Activated CD4-positive, alpha-beta T cell treated with anti-CD3 and anti-CD28 coated beads, Interleukin-2, amount 50 U/mL, for 1 hour (primary cell): ENCODE measurements at regions not wholly inside any gene's neighbourhood (a gene's known extent, or its start where the extent isn't known, plus 50 kb on each side); places are given as distances from the start of the nearest gene placed in this dataset.
"Not testable (repeated sequence)": the region's sequence is repeated elsewhere in the genome, so short reads cannot be mapped to it uniquely, and the experiment has no call there.

Experiments used
- DNase-seq: peaks from one replicate; pipeline ENCODE4 v3.0.0-alpha.2; 2020

DNA sequence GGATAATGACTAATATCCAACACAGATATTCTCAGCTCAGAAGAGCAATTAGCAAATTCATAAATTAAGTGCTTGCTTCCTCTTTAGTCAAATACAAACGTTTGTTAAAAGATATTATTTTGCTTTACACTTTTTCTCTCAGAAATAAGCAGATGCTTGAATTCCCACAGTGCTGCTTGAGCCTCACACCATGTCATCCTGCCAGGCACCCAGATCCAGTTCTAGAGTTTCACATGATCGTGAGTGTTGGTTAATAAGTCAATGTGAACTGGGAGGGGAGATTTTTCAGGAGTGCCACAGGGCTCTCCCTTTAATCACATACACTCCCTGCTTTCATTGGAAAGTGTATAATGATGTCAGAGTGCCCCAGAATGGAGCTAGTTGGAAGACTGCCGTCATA is 352.0 kb downstream of the OR4F29 start:
- DNase-seq: not testable (repeated sequence)

DNA sequence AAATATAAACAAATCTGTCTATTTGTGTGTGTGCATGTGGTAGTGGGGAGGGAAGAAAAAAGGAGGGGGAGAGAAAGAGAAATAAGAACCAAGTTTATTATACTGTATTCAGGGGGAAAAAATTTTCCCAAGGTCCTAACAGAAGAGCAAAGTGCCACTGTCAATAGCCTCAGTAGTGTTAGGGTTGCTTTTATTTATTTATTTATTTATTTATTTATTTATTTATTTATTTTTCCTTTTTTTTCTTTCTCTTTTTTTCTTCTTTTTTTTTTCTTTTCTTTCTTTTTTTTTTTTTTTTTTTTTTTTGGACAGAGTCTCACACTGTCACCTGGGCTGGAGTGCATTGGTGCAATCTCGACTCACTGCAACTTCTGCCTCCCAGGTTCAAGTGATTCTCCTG is 352.7 kb downstream of the OR4F29 start:
- DNase-seq: not testable (repeated sequence)

DNA sequence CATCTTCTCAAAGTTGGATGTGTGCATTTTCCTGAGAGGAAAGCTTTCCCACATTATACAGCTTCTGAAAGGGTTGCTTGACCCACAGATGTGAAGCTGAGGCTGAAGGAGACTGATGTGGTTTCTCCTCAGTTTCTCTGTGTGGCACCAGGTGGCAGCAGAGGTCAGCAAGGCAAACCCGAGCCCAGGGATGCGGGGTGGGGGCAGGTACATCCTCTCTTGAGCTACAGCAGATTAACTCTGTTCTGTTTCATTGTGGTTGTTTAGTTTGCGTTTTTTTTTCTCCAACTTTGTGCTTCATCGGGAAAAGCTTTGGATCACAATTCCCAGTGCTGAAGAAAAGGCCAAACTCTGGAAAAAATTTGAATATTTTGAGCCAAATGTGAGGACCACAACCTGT is 360.2 kb downstream of the OR4F29 start:
- not testable (repeated sequence) for DNase-seq

DNA sequence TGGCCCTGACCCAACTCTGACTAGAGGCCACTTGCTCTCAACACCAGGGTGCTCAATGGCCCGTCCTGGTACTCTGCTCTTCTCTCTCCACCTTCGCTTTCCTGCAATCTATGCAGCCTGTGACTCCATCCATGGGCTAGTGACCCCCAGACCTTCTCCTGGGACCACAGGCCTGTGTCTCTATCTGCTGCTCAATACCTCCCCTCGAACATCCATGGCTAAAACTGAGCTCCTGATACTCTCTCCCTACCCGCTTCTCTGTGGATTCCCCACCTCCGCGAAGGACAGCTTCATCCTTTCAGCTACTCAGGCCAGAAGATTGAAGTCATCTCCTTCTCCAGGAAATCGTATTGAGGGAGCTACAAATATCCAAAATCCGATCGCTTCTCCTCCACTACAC is 363.4 kb downstream of the OR4F29 start:
- DNase-seq: not testable (repeated sequence)

DNA sequence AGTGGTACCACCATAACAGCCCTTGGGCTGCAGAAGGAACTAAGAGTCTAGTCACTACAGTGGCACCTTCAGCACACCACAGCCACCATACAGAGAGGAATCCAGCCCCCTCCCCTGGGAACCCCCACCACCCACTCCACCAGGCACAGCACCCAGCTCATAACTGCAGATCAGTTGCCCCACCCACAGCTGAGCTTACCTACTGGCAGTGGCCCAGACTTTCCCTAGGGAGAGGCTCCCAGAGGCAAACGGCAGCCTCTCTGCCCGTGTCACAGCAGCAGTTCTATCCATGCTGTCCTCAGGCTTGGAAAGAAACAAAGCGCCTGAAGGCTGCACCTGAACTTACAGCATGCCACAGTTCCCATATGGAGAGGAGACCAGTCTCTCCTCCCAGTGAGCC is 372.3 kb downstream of the OR4F29 start:
- not testable (repeated sequence) for DNase-seq

DNA sequence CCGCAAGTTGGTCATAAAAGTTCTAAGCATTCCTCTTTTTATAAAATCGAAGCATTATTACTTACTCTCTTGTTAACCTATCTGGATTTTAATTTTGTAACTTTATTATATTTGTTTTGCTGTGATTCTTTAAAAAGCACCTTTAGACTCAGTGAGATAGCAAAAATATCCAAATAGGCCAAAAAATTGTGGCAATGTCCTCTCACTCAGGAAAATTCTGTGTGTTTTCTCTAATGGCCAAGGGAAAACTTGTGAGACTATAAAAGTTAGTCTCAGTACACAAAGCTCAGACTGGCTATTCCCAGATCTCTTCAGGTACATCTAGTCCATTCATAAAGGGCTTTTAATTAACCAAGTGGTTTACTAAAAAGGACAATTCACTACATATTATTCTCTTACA is 386.4 kb downstream of the OR4F29 start, which contains the start of gene OR4F5:
TSS of gene OR4F5 (plus strand) at position 301 of the 400 bp plus-strand sequence.
- DNase-seq: not testable (repeated sequence)

DNA sequence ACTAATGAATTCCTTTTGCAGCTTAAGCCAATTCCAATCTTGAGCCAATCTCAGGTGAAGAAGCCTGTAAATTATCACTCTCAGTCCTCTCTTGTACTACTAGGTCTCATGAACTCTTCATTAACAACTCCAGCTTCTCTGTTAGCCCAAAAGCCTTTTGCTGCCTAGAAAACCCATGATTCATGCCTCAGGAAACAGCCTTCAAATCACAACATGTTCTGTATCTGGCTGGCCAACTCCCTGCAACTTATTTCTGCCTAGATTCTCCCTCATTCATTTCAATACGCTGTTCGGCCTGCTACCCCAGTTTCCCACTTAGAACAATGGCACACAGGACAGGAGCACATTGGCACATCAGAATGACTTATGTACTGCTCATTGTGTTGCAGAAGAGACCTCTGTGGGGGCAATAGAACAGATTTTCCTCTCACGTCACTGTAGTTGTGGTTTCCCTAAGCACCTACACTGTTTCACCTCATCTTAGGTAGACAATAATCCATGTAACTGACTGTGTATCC is 395.4 kb downstream of the OR4F29 start:
- DNase-seq: not testable (repeated sequence)

DNA sequence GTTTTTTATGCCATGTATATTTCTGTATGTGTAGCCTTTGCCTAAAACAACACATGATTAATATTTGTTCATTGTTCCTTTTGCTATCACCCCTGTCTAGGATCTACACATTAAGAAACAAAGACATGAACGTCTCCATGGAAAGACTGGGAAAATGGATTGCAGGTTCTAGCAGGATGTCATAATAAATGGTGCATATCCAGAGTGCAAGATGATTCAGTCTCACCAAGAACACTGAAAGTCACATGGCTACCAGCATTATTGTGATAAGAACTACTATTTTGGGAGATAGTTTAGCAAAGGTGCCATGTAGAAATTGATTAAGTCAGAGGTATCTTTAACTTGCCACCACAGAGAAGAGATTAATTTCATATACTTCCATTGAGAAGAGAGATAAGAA is 398.3 kb downstream of the OR4F29 start:
- not testable (repeated sequence) for DNase-seq

DNA sequence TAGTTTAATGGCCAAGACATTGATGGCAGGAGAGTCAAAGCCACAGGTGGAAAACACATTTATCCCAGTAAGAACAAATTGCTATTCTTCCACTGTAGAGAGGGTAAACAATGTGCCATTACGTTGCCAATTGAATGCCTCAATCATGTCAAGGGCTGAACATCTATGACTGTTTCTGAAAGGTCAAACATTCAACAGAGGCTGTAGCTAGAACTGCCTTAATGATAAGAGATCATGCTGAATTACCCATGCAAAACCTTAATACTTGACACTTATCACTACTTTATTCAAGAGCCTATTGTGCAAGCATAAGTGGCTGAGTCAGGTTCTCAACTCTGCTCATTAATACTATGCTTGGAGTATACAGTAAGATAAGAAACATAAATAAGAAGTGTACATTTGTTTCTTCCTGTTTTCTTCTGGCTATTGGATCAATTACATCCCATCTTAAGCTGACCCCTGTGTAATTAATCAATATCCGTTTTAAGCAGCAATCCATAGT is 409.5 kb downstream of the OR4F29 start:
- DNase-seq: not testable (repeated sequence)

DNA sequence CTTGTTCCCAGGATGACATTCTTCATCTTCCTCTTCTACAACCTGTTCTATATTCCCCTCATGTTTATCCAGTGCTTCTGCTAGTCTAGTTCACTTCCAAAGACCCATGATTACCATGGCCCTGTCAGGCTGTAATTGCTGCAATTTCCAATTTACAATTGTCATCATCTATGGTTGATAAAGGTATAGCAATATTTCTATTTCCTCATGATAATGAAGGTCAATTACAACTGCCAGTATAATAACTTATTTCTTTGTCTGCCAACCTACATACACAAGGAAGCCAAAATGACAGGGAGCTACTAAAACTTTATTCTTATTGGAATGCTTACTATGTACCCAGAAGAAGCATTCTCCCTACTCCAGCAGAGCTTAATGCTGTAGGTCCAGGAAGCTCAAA is 410.3 kb downstream of the OR4F29 start:
- not testable (repeated sequence) for DNase-seq

DNA sequence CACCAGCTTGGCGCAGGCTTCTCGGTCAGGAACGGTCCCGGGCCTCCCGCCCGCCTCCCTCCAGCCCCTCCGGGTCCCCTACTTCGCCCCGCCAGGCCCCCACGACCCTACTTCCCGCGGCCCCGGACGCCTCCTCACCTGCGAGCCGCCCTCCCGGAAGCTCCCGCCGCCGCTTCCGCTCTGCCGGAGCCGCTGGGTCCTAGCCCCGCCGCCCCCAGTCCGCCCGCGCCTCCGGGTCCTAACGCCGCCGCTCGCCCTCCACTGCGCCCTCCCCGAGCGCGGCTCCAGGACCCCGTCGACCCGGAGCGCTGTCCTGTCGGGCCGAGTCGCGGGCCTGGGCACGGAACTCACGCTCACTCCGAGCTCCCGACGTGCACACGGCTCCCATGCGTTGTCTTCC is 422.3 kb downstream of the OR4F29 start:
- not testable (repeated sequence) for DNase-seq

DNA sequence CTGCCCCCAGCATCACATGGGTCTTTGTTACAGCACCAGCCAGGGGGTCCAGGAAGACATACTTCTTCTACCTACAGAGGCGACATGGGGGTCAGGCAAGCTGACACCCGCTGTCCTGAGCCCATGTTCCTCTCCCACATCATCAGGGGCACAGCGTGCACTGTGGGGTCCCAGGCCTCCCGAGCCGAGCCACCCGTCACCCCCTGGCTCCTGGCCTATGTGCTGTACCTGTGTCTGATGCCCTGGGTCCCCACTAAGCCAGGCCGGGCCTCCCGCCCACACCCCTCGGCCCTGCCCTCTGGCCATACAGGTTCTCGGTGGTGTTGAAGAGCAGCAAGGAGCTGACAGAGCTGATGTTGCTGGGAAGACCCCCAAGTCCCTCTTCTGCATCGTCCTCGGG is 434.2 kb downstream of the OR4F29 start:
- DNase-seq: peak; percentile 0

DNA sequence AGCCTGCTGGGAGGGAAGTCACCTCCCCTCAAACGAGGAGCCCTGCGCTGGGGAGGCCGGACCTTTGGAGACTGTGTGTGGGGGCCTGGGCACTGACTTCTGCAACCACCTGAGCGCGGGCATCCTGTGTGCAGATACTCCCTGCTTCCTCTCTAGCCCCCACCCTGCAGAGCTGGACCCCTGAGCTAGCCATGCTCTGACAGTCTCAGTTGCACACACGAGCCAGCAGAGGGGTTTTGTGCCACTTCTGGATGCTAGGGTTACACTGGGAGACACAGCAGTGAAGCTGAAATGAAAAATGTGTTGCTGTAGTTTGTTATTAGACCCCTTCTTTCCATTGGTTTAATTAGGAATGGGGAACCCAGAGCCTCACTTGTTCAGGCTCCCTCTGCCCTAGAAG is 435.5 kb downstream of the OR4F29 start:
- peak; percentile 0 for DNase-seq

DNA sequence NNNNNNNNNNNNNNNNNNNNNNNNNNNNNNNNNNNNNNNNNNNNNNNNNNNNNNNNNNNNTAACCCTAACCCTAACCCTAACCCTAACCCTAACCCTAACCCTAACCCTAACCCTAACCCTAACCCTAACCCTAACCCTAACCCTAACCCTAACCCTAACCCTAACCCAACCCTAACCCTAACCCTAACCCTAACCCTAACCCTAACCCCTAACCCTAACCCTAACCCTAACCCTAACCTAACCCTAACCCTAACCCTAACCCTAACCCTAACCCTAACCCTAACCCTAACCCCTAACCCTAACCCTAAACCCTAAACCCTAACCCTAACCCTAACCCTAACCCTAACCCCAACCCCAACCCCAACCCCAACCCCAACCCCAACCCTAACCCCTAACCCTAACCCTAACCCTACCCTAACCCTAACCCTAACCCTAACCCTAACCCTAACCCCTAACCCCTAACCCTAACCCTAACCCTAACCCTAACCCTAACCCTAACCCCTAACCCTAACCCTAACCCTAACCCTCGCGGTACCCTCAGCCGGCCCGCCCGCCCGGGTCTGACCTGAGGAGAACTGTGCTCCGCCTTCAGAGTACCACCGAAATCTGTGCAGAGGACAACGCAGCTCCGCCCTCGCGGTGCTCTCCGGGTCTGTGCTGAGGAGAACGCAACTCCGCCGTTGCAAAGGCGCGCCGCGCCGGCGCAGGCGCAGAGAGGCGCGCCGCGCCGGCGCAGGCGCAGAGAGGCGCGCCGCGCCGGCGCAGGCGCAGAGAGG is 441.3 kb downstream of the OR4F29 start:
- DNase-seq: peak; percentile 1
